ENCODE measurements at regions not wholly inside any gene's neighbourhood (a gene's known extent, or its start where the extent isn't known, plus 50 kb on each side); places are given as distances from the start of the nearest gene placed in this dataset.
"Not testable (repeated sequence)": the region's sequence is repeated elsewhere in the genome, so short reads cannot be mapped to it uniquely, and the experiment has no call there.

DNA sequence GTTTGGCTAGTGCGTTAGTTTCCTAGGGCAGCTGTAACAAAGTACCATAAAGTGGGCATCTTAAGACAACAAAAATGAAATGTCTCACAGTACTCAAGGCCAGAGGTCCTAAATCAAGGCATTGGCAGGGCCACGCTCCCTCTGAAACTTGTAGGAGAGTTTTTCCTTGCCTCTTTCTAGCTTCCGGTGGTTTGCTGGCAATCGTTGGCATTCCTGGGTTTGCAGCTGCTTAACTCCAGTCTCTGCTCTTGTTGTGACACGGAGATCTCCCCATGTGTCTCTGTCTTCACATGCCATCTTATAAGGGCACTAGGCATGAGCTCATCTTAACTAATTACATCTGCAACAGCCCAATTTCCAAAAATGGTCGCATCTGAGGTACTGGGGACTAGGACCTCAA is 362.0 kb upstream of the BOD1L1 start:
- no peak for DNase-seq

GRCh38 chr4:13990596-13991589 is 363.4 kb upstream of the BOD1L1 start:
- peak; percentile 32 for DNase-seq

DNA sequence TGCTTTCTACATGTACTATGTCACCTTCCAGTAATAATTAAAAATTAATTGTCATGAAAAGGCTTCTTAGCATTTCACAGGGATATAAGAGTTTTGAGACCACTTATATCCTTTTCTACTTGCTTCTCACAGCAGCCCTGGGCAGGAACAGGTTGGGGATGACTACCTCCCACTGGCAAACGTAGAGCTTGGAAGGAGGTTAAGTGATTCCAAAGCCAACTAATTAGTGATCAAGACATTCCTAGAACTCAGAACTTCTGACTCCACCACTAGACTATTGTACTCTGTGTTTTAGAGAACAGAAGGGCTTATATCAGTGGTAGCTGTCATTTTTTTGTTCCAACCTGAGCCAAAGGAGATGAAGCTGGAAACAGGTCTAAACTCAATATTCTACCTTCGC is 364.5 kb upstream of the BOD1L1 start:
- DNase-seq = no peak

- peak; percentile 22 for DNase-seq
Measured at GRCh38 chr4:13992975-13993520, 365.5 kb upstream of the BOD1L1 start.

DNA sequence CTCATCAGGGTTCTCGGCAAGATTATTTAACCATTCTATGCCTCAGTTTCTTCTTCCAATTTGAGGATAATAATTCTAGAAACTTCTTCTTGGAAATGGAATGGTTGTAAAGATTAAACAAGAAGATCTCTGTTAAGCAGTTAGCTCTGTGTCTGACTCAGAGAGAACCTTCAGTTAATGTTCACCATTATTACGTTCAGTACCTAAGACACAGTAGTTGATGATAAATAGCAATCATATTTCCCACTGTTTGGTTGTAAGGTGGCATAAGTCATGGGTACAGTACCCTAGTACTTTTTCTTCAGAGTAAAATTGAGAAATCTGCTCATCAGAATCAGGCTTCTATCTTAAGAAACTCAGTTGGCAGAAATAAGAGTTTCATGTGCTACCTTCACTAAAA is 366.5 kb upstream of the BOD1L1 start:
- no peak for DNase-seq

DNA sequence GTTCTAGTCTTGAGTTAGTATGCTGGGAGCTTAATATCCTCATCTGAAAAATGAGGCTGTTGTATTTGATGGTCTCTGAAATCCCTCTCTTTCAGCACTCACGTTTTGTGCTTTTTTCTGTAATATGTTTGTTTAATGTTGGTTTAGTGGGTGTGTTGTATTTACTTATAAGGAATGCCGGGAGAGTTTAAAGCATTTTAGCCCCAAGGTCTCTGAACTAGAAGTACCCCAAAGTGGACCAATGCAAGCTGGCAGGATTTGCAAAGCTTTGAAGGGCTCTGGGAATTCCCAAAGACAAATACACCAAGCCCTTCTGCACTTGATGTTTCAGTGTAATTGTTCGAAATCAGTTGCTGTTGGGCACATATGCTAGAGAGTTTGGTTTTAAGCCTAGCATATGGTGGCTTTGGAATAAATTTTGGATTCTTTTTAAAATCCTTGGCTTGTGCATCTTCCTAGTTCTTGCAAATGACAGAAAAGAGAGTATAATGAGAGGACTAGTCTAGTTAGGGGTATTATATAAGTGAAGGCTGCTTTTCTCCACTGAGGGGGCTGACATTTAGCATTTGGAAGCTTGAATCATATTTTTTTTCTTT is 371.4 kb upstream of the BOD1L1 start:
- DNase-seq = no peak

GRCh38 chr4:14000091-14000814 is 372.7 kb upstream of the BOD1L1 start:
- no peak for DNase-seq

DNA sequence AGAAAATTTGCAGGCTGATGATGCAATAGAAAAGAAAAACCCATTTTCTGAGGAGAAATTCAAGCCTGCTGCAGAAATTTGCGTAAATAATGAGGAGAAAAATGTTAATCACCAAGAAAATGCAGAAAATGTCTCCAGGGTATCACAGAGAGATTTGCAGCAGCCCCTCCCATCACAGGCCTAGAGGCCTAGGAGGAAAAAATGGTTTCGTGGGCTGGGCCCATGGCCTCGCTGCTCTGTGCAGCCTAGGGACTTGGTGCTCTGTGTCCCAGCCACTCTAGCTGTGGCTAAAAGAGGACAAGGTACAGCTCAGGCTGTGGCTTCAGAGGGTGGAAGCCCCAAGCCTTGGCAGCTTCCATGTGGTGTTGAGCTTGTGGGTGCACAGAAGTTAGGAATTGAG is 374.8 kb upstream of the BOD1L1 start:
- DNase-seq = not testable (repeated sequence)

GRCh38 chr4:14008494-14008893 is 381.0 kb upstream of the BOD1L1 start:
- peak; percentile 76 for DNase-seq

DNA sequence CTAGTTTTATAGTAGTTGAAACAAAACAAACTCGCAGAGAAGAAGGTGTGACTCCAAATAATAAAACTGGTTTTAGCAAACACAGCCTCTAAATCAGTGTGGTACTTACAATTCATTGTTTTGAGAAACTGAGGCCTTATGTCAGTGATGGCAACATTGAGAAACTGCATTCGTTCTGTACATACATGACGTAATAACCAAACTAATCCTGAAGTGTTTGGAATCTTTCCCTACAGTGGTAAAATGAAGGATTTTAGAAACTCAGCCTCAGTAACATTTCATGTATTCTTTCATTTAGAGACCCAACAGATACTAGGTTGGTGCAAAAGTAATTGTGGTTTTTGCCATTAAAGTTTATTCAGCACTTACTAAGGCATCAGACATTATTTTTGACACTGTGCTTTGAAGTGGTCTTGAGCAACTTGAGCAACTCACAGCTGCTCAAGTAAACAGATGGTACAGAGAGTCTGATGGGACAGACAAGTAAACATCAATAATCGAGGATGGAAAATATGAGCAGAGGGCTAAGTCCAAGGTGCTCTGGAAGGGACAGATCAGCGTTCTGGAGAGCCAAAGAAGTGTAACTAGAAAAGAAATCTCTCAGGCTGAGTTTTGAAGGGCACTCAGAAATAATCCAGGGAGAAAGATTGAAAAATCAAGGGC is 390.8 kb upstream of the BOD1L1 start:
- DNase-seq = no peak

DNA sequence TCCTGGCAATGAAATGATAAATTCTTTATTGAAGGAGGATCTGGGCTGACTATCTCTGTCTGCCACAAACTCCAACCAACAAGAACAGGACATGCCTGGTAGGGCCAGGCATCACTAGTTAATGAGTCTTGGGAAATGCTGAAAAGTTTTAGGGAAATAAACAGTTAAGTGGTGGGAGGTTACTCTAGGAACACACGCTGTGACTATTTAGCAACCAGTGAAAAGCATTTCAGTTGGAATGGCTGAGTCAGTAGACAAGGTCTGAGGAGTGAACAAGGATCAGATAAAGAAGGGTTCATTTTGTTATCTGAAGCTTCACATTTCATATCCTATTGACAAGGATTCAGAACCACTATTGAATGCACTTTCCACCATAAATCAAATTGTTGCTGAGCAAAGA is 394.9 kb upstream of the BOD1L1 start:
- peak; percentile 16 for DNase-seq

DNA sequence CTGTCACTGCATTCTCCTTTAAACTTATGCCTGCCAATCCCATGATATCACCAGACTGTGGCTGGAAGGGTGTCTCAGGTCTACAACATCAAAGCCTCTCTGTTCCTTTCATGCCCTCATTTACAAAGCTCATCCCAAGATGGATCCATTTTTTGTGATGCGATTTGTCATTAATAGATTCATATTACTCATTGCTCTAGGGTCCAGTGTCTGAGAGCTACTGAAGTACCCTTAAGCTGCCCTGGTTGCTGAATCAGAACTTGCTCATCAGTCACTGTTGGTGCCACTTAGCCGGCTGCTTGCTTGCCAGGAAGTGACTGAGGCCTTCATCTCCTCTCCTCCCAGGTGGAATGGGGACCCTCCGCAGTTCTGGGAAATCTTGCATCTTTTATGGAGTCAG is 395.5 kb upstream of the BOD1L1 start:
- no peak for DNase-seq

GRCh38 chr4:14023896-14024295 is 396.4 kb upstream of the BOD1L1 start:
- DNase-seq = no peak

- no peak for DNase-seq
Measured at GRCh38 chr4:14025111-14025510, 397.6 kb upstream of the BOD1L1 start.

GRCh38 chr4:14025891-14026290 is 398.4 kb upstream of the BOD1L1 start:
- no peak for DNase-seq

- no peak for DNase-seq
Measured at GRCh38 chr4:14028862-14029261, 401.3 kb upstream of the BOD1L1 start.

DNA sequence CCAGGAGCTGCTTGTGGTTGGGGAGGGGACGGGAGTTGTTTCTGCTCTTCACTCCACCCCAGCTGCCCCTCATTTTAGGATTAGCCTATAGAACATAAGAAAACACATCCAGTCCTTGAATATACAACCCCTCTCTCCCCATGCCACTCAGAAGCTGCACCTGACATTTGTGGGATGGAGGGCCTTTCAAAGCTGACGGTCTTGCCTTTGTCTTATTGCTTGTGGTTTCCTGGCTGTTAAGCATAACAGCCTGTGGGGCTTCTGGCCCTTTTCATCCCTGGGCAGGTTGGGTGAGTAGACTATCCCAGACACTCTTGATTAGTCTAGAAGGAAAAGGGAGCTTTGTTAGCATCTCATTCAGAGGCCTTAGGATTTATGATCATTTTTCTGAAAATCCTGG is 407.6 kb upstream of the BOD1L1 start:
- peak; percentile 13 for DNase-seq

GRCh38 chr4:14043203-14043602 is 415.7 kb upstream of the BOD1L1 start:
- DNase-seq = no peak

- no peak for DNase-seq
Measured at GRCh38 chr4:14046642-14047041, 419.1 kb upstream of the BOD1L1 start.

DNA sequence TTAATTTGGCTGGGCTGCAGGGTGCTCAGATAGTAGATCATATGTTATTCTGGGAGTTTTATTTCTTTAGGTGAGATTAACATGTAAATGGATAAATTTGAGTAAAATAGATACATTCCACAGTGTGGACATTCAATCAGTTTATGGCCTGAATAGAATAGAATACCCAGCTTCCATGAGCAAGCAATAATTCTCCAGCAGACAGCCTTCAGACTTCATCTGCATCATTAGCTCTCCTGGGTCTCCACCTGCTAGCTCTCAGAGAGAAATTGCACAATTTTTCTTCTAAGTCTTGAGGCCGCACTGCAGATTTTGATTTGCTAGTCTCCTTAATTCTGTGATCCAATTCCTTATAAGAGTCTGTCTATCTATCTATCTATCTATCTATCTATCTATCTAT is 420.3 kb upstream of the BOD1L1 start:
- no peak for DNase-seq

DNA sequence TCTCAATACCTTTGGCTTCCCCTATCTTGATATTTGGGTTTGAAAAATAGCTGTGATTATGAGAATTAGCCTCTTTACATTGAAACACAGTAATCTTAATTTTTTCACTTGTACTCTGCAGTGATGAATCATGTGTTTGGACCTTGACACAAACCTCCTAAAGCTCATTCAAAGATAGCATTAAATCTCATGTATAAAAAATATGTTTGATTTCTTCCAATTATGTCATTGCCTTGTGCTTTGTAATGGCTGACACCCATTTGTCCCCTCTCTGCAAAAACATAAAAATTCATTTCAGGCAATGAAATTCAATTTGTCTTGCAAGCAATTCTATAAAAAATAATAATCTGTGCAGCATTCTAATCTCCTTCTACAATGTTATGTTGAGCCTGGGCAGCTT is 422.4 kb upstream of the BOD1L1 start:
- no peak for DNase-seq

- no peak for DNase-seq
Measured at GRCh38 chr4:14053291-14053690, 425.8 kb upstream of the BOD1L1 start.

DNA sequence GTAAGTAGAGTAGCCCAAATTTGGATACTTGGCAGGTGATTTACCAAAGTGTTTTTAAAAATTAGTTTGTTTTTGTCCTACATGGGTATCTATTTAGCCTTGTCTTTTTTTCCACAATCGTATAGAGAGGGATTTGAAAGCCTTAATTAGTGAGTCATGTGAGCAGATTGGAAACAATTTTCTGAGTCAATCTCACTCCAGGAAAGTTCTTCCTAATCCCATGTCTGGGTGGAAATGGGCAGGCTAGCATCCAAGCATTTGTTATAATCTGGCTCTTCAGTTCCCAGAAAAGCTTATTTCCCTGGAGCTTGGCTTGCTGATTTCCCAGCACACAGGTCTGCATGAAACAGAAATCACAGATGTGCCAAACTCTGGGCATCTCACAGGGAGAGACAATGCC is 426.9 kb upstream of the BOD1L1 start:
- no peak for DNase-seq

All from hematopoietic multipotent progenitor cell treated with erythropoietin and hydrocortisone succinate and interleukin-3 and kit ligand, for 4 days (in vitro differentiated cells).